SU-DHL-6 (cell line): ENCODE measurements at regions not wholly inside any gene's neighbourhood (a gene's known extent, or its start where the extent isn't known, plus 50 kb on each side); places are given as distances from the start of the nearest gene placed in this dataset.

Experiments used
- EZH2phosphoT487 ChIP-seq: fragments of 200-600 bp; sonication (generic), shearing (Covaris generic); conservative IDR thresholded peaks from 2 replicates; pipeline ENCODE4 v1.6.1; 2018; ENCODE audit warnings: mild to moderate bottlenecking, antibody characterized with exemption, low read length, moderate library complexity, mixed read lengths
- TF ChIP-seq, protein P1 (sequence below): fragments of 200-600 bp; sonication (generic); IDR thresholded peaks from one replicate; pipeline ENCODE4 v1.5.1; 2017; ENCODE audit warnings: antibody characterized with exemption, mild to moderate bottlenecking, low read length, moderate library complexity; ENCODE audit not compliant: insufficient read depth, poor library complexity, severe bottlenecking

DNA sequence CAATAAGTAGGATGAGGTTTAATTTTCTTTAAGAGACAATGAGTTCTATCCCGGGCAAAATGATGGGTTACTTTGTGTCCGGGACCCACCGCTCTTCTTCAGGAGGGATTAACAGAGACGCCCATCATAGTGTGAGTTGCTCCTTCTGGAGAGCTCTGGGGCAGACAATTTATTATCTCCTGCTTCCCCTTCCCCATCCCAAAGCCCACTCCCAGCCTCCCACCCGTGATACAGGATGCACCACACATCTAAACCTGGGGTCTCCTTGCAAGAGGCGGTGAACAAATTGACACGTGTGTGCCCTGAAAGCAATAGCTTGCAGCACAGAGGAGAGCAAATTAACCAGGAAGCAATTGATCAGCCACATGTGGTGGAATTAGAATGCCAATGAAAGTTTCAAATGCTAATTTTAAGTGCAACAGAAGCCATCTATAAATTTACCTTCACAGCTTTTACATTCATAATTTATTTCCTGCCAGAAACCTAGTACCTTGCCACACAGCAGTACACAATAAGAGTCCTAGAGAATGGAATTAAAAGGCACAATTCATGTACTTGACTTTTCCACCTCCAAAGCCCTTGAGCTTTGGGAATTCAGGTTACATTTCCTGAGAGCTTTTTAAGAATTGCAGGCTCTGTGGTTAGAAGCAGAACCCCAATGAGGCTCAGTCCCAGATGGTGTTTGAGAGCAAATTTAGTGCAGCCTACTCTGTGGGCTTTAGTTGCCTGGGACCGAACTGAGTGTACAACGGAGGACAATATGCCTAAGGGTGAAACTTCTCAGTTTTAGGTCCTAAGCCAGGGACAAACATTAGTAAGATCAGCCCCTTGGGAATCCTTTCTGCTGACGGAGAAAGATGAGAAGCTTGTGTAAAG, 399.6 kb downstream of the MED10 start:
- TF ChIP-seq, protein P1, sequence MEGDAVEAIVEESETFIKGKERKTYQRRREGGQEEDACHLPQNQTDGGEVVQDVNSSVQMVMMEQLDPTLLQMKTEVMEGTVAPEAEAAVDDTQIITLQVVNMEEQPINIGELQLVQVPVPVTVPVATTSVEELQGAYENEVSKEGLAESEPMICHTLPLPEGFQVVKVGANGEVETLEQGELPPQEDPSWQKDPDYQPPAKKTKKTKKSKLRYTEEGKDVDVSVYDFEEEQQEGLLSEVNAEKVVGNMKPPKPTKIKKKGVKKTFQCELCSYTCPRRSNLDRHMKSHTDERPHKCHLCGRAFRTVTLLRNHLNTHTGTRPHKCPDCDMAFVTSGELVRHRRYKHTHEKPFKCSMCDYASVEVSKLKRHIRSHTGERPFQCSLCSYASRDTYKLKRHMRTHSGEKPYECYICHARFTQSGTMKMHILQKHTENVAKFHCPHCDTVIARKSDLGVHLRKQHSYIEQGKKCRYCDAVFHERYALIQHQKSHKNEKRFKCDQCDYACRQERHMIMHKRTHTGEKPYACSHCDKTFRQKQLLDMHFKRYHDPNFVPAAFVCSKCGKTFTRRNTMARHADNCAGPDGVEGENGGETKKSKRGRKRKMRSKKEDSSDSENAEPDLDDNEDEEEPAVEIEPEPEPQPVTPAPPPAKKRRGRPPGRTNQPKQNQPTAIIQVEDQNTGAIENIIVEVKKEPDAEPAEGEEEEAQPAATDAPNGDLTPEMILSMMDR = no peak
- TF ChIP-seq EZH2phosphoT487 = no peak
